HG03025 (cell line): ENCODE measurements at regions not wholly inside any gene's neighbourhood (a gene's known extent, or its start where the extent isn't known, plus 50 kb on each side); places are given as distances from the start of the nearest gene placed in this dataset.

ENCODE experiments used
- ATAC-seq: cut with Tn5 transposase; IDR thresholded peaks from one replicate; pipeline ENCODE4 v1.9.1; 2021; ENCODE audit warnings: mild to moderate bottlenecking, moderate library complexity; ENCODE audit not compliant: unreplicated experiment, low FRiP score

DNA sequence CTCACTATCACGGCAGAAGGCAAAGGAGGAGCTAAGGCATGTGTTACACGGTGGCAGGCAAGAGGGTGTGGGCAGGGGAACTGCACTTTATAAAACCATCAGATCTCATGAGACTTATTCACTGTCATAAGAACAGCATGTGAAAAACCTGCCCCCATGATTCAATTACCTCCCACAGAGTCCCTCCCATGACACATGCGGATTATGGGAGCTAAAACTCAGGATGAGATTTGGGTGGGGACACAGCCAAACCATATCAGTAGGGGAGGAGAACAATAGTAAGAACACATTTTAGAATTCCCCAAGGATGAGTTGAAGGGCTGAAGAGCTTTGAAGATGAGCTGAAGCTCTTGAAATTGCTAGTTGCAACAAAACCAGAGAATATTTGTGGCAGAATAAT lies 287.9 kb downstream of the SMARCA2 start:
- ATAC-seq = no peak

GRCh38 chr9:2307480-2307879 lies 292.3 kb downstream of the SMARCA2 start:
- no peak for ATAC-seq

DNA sequence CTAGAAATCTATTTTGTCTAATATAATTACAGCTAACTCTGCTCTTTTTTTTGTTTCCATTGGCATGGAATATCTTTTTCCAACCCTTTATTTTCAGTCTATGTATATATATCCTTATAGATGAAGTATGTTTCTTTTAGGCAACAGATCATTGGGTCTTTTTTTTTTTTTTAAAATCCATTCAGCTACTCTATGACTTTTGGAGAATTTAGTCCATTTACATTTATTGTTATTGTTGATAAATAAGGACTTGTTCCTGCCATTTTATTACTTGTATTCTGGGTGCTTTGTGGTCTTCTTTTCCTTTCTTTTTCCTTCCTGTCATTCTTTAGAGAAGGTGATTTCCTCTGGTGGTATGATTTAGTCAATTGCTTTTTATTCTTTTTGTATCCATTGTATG lies 296.8 kb downstream of the SMARCA2 start:
- ATAC-seq = no peak

- no peak for ATAC-seq
Measured at GRCh38 chr9:2313512-2313911, 298.4 kb downstream of the SMARCA2 start.

GRCh38 chr9:2317591-2317990 lies 302.4 kb downstream of the SMARCA2 start:
- ATAC-seq = no peak

DNA sequence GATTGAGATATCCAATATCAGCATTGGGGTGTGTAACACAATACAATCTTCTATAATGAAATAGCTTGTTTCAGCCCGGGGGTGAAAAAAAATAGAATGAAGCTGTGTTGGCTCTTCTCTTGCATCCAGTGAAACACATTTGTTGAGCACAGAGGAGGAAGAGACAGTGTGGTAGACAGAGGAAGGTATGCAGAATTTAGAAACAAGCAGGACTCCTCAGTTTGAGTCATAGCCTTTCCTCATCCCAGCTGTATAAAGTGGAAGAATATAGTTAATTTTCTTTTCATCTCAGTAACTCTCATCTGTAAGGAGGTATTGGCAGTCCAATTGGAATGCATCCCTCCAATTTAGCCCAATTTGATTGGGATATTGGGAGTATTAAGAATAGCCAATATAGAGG lies 302.2 kb upstream of the VLDLR start:
- ATAC-seq = no peak

DNA sequence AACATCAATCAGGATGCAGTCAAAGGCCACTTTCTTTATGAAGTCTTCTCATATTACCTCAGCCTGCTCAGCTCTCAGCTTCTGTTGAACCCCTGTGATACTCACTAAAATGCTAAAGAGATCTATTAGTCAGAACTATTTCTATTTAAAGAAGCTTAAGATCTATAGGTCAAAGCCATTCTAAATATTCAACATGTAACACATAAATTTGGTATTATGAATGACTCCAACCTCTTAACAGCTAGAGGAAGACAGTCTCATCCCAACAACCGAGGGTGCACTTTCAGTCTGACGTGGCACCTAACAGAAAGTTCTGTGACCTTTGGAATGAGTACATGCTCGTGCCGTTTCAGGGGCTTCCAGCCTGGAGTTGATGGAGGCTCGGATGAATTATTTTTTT lies 301.5 kb upstream of the VLDLR start:
- no peak for ATAC-seq

DNA sequence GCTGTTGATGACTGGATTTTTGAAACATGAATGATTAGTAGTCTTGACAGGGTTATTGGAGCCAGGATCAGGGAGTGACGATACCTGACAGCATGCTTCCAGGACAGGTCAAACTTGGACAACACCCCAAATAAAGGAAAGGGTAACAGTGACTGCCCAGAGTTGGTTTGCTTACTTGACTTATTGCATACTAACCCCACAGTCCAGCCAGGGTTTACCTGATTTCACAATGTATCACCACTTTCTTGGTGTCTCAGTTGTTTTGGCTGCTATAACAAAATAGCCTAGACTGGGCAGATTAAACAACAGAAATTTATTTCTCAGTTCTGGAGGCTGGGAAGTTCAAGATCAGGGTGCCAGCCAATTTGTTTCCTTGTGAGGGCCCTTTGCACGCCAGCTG lies 301.0 kb upstream of the VLDLR start:
- ATAC-seq = no peak

GRCh38 chr9:2321523-2322148 lies 300.0 kb upstream of the VLDLR start:
- ATAC-seq = no peak

DNA sequence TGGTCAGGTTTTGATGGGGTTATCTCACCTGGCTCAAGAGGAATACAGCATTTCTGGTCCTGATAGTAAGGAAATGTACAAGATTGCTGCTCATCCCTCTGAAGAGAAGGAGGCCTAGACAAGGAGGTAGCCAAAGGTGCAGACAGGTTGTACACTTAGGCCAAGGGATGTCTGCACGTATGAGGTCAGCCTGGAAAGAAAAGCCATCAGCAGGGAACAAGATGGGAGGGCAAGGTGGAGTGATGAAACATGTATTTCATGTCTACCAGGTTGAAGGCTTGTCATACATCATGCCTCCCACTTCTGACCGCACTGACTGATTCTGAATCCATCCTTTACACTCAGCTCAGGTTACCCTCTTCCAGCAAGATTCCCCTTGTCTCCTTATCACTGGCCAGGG lies 296.8 kb upstream of the VLDLR start:
- ATAC-seq = no peak

DNA sequence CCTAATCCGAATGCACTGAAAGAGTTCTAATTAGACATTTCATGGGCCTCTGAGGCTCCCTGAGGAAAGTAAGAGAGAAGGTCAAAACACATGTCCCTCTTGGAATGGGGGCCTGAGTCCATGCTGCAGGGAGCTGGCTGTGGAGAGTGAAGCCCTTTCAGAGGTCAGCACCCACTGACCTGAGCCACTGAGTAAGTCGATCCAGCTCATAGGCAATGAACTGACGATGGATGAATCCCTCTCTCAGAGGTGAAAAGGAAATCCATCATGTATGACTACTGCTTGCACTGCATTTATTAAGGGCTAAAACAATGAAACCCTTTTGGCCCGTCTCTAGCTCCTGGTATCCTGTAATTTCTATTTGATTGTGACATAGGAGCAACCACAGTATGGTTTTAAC lies 288.9 kb upstream of the VLDLR start:
- ATAC-seq = no peak

DNA sequence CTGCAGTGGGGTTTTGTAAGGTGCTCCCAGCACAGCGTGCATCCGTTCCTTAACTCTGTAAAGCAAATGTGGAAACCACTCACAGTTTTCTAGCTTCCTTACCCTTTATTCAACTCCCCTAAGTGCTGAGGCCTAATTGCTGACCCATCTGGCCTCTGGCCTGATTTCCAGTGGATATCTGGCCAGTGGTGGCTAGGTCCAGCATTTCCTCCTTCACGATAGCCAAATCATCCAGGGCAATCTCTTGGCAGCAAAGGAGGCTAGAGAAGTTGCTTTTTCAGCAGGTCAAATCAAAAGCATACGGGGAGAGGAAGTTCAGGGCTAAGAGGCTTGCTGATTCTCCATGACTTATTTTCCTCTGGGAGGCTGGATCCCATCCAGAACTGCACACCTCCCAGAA lies 286.3 kb upstream of the VLDLR start:
- ATAC-seq = no peak

DNA sequence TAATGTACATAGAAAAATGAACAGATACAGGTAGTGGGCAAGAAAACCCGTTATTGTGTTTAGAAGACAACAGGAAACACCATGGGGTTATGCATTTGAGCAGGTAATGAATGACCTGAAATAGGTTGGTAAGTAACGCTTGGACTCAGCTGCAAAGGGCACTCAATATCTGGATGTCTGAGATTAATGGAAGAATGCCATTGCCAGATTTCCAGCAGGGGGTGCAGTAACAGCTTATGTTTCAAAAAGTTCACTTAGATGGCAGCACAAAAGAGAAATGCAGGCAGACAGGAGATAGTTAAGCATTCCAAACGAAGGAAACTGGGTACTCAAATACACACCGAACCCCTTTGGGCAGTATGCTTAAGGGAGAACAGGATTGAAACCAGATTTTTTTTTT lies 285.5 kb upstream of the VLDLR start:
- ATAC-seq = no peak

DNA sequence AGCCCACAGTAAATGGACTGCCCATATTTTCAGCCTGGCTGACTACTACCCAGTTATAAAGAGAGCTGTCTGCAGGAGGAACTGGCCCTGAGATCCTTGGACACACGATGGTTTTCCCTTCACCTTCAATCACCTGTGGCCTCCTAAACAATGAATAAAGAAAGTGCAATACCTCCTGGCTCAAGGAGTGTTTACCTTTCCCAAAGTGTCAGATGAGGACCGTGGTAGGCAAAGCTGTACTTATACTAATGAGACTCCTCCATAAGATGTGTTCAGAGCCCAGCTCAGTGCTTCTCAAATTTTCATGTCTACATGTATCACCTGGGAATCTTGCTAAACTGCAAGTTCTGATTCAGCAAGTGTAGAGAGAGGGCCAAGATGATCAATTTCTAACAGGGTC lies 284.5 kb upstream of the VLDLR start:
- ATAC-seq = no peak

DNA sequence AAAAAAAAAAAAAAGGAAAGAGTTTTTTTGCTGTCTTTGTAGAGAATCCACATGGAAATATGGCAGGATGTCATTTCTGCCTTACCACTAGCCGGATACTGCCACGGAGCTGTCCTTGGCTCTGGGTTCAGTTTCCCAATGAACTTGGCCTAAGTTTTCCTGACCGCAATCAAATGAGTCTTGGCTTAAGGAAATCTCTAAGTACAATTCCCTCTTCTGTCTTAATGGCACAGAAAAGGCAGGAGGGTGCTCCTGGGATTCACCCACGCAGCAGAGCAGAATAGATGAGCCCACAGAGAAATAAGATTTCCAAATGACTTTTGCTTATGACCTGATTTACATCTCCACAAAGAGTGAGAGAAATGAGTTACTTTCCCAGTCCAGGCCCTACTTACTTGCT lies 284.0 kb upstream of the VLDLR start:
- ATAC-seq = no peak

- no peak for ATAC-seq
Measured at GRCh38 chr9:2338777-2339365, 282.7 kb upstream of the VLDLR start.

DNA sequence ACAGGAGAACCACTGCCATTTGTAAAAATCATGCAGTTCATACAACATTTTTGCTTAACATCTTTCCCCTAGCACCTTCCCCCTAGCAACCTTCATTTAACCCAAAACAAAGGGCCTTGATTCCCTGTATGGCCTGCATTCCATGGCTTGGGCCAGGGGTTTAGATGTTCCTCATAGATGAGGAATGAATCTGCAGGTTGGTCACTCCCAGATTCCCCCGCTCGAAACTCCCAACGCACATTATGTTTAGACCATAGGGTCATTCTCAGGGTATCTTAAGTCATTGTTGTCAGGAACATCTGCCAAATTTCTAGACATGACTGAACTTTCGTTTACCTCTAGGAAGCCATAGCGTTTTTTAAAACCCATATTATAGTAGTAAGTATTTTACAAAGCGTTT lies 282.2 kb upstream of the VLDLR start:
- ATAC-seq = no peak

GRCh38 chr9:2340046-2340760 lies 281.4 kb upstream of the VLDLR start:
- no peak for ATAC-seq

- no peak for ATAC-seq
Measured at GRCh38 chr9:2341126-2341525, 280.5 kb upstream of the VLDLR start.

DNA sequence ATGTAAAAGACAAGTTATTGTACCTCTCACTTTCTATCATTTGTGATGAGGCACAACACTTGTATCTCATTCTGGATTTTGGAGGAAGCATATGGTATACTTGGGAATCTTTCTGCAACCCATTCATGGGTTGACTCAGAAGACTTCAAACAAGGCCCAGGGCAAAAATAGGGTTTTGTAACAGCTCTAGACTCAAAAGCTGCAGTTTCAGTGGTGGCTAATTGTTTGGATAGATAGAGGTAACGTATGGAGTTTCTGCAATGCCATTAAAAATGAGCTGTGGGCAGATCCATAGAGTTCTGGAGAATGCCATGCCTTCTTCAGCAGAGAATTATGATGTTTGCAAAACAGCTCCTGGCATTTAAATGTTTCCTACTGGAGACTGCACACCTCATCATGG lies 279.6 kb upstream of the VLDLR start:
- ATAC-seq = no peak

- no peak for ATAC-seq
Measured at GRCh38 chr9:2343756-2344155, 277.8 kb upstream of the VLDLR start.

GRCh38 chr9:2344436-2344835 lies 277.2 kb upstream of the VLDLR start:
- no peak for ATAC-seq
